ENCODE measurements at regions not wholly inside any gene's neighbourhood (a gene's known extent, or its start where the extent isn't known, plus 50 kb on each side); places are given as distances from the start of the nearest gene placed in this dataset.
A peak's percentile ranks its signal among the peaks of the same experiment; 100 is the strongest.
"Not testable (repeated sequence)": the region's sequence is repeated elsewhere in the genome, so short reads cannot be mapped to it uniquely, and the experiment has no call there.

- no peak for DNase-seq
Observed at GRCh38 chr2:150371044-150371818, 116.2 kb downstream of the RND3 start.

DNA sequence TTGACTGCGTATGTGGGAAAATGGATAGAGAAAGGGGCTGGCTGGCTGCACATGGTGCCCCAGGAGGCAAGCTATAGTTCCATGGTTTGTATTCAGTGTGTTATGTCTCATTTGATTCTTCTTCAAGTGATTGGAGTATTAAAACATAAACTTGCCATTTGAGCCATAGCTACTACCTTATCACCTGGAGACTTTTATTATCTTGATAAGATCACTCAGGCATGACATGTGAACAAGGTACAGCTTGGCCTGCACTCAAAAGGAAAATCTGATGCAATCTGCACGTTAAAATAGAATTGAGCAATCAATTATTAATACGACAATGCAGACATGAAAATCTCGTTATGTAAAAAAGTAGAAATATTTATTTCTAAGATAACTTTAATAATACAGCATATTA is 116.9 kb downstream of the RND3 start:
- DNase-seq, result no peak

DNA sequence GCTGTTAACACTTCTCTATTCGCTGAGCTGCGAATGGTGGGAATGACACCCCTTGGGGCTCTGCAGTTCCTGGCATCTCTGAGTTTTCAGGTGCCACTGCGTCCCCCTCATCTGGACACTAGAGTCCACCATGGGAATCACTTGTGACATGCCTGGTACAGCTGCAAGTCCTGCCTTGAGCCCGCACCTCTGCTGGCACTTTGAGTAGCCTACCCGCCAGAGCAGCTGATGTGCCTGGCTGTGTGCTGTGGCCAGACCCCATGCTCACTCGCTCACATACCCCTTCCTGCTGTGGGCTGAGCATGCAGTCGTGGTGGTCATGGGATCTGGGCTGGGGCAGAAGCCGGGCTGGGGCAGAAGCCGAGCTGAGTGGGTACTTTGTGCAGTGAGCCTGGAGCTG is 117.6 kb downstream of the RND3 start:
- no peak for DNase-seq

DNA sequence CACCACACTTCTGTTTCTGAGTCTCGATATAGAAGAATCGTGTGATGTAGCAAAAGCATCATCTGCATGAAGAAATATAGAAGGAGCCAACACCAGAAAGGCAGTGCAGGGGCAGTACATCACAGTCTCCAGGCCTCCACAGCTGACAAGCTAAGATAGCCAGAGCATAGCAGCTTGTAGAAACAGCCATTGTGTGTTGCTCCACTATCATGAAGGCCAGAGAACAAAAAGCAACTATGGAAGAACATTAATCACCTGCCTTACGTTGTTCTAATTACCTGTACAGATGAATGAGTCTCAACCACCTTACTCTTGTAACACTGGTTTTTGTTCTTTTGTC is 129.0 kb downstream of the RND3 start:
- no peak for DNase-seq

- no peak for DNase-seq
Observed at GRCh38 chr2:150357770-150358467, 129.5 kb downstream of the RND3 start.

DNA sequence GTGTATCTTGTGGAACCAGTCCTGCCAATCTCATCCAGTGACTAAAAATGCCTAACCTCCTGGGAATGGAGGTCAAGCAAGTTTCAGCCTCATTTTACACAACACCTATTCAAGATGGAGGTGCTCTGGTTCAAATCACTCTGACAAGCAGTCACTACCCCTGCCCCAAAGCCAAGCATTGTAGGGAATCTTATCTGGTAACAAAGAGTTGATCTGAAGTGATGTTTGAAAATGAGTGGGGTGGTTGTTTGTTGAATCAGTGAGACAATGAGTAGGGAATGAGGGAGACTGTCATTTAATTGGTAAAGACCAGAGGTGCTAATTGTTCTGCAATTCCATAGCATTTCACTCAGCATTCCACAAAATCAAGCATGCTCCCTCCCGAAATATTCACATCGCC is 132.0 kb downstream of the RND3 start:
- no peak for DNase-seq

GRCh38 chr2:150353376-150353775 is 134.1 kb downstream of the RND3 start:
- no peak for DNase-seq

GRCh38 chr2:150351922-150352321 is 135.5 kb downstream of the RND3 start:
- DNase-seq, result no peak

GRCh38 chr2:150350500-150350899 is 137.0 kb downstream of the RND3 start:
- no peak for DNase-seq

GRCh38 chr2:150346806-150347205 is 140.7 kb downstream of the RND3 start:
- DNase-seq, result no peak

DNA sequence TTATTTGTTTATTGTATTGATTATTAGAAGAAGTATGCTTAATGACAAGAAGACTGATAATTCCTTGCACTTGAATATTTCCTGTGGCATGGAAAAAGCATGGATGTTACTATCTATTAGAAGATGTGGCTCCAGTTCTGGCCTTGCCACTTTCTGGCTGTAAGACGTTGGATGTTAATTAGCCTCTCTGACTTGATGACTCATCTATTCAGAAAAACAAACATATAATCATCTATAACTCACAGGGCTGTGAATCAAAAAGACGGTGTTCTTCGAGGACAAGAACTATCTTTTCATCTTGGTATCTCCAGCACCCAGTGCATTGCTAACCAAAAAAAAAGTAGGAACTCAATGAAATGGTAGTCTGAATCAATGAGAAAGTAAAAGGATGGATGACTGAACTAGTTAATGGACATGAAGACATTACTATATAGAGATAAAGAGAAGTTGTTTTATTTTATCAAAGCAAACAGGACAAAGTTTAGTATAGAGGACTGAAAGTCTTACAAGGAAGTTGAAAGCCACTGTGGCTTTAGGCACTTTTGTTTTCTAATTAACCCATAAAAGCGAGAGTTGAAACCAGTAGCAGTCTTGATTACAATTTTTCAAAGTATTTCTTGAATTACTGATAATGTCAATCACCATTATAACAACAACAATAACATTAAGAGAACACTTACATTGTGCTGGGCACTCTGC is 145.3 kb downstream of the RND3 start:
- no peak for DNase-seq

- peak in 2 of 56 donors; percentile 2 to 22 for DNase-seq
Observed at GRCh38 chr2:150339951-150340350, 147.5 kb downstream of the RND3 start.

DNA sequence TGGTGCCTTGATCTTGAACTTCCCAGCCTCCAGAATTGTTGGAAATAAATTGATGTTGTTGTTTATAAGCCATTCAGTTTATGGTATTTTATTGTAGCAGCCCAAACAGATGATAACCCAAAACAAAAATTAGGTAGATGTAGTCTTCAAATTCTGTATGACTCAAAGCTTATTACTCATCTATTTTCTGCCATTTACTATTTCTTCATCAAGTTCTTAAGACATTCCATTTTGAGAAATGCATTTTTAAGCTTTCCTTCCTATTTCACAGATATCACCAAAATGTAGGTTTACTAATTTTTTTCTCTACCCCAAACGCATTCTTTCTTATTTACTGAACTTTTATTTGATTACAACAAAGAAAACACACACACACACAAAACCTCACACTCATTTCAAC is 148.2 kb downstream of the RND3 start:
- no peak for DNase-seq

GRCh38 chr2:150335596-150335995 is 151.9 kb downstream of the RND3 start:
- DNase-seq, result no peak

GRCh38 chr2:150332383-150332782 is 155.1 kb downstream of the RND3 start:
- DNase-seq, result peak in 1 of 56 donors; percentile 7

- peak in 41 of 56 donors; percentile 2 to 77 (median 23) for DNase-seq
Observed at GRCh38 chr2:150327564-150328489, 159.6 kb downstream of the RND3 start.

DNA sequence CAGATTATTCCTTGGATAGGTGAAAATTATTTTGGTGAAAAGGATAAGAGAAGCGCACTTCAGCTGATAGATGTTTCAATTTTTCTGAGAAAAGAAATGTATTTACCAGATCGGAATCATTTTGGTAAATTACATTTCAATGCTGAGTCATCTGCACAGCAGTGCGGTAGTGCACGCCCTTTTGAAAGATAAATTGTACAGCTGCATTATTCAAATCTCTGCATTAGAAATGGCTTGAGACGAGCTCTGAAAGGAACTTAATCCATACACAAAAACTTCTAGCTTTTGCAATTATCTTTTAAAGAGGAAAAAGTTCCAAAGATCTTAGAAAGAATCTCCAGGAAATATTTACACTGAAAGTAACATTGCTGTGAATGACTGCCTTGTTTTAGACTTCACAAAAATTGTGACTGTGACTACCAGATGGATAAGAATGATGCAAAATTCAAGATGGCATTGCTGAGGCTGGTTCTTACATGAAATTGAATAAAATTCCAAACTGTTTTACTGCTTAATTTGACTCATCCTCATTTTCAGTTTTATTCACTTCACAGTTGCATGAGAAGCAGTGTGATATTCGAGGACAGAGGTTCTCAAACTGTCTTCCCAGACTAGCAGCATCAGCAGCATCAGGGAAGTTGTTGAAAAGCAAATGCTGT is 161.7 kb downstream of the RND3 start:
- no peak for DNase-seq

DNA sequence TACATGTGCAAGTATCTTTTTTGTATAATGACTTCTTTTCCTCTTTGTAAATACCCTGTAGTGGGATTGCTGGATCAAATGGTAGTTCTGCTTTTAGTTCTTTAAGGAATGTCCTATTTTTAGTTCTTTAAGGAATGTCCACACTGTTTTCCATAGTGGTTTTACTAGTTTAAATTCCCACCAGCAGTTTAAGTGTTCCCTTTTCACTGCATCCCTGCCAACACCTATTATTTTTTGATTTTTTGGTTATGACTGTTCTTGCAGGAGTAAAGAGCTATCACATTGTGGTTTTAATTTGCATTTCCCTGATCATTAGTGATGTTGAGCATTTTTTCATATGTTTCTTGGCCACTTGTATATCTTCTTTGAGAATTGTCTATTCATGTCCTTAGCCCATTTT is 164.4 kb downstream of the RND3 start:
- not testable (repeated sequence) for DNase-seq

GRCh38 chr2:150320608-150321007 is 166.9 kb downstream of the RND3 start:
- no peak for DNase-seq

DNA sequence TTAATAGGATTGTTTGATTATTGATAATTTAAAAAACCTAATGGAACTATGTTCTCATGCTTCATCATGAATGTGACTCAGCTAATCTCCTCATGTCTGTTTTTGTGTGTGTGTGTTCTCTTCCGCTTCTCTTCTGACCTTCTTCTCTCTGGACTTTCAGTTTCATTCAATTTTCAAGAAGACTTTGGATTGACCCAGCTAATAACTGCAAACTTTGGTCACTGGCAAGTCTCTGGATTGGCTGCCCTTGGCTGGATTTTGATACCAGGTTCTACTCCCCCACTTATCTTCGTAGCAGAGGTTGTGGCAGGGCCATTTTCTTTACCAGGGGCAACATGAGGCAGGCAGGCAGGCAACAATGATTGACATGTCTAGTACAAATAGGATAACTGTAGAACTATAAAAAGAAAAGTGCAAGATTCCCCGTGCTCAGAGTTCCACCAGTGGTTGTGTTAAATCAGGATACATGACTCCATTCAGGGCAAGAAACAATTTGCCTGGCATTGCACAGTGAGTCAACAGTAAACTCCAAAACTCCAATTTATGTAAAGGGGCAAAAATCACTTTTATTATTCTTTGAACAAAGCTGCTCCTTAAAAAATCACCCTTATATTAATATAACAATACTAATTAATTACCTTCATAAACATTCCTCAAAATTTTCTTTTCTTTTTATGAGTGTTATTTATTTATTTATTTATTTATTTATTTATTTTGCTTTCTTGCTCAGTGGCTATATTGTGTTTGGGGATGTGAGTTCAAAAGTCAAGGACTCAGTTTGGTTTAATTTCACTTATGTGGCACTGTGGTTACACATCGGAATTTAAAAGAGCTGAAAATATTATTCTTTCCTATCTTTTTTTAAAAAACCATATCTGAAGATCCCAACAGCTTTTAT is 167.6 kb downstream of the RND3 start:
- no peak for DNase-seq

All from amygdala (tissue), 56 donors.